GM12878 (cell line): ENCODE measurements at regions not wholly inside any gene's neighbourhood (a gene's known extent, or its start where the extent isn't known, plus 50 kb on each side); places are given as distances from the start of the nearest gene placed in this dataset.

Source experiments
- ATAC-seq: fragments of 200-7000 bp; cut with Tn5 transposase; 3 replicates; pipeline ENCODE4 v1.9.1; 2020; ENCODE audit warnings: mild to moderate bottlenecking, moderate library complexity
- BruUV-seq: library from RNA; stranded (reverse); fragments of 400-500 nt; replicated peaks from 2 replicates; lab custom pipeline; 2021; lab: Mats Ljungman, UMichigan
- CTCF ChIA-PET: fragments of 300-600 bp; sonication (Branson Sonifier 250); formaldehyde crosslinking; extraction: SDS; loops from one replicate; lab custom pipeline; 2021; ENCODE audit warnings: inconsistent platforms; lab: Yijun Ruan, JAX
- POLR2A ChIA-PET: fragments of 350-600 bp; formaldehyde crosslinking; extraction: SDS; loops from one replicate; lab custom pipeline; 2021; ENCODE audit warnings: inconsistent platforms; lab: Charles Lee
- RAD21 ChIA-PET: fragments of 300-600 bp; sonication (Branson Sonifier 250); formaldehyde crosslinking; loops from one replicate; lab custom pipeline; 2023; ENCODE audit warnings: antibody characterized with exemption; ENCODE audit not compliant: unreplicated experiment; lab: Charles Lee
- SMC1A ChIA-PET: fragments of 300-600 bp; sonication (Branson Sonifier 250); formaldehyde crosslinking; loops from one replicate; lab custom pipeline; 2023; ENCODE audit not compliant: unreplicated experiment, uncharacterized antibody; lab: Charles Lee
- DNase-seq: peaks from one replicate; pipeline ENCODE4 v3.0.0-alpha.2; 2011; ENCODE audit warnings: low read depth, low spot score
- FAIRE-seq: peaks from 3 replicates; lab custom pipeline; 2011; peaks lifted over from hg19 to GRCh38; lab: Jason Lieb, UNC
- H2AFZ ChIP-seq: 2 replicates; pipeline ENCODE4 v1.6.0; 2011; ENCODE audit warnings: low read depth, low read length, control low read depth; ENCODE audit not compliant: control insufficient read depth
- H3K27ac ChIP-seq: 2 replicates; pipeline ENCODE4 v1.5.1; 2011; ENCODE audit warnings: control low read depth; ENCODE audit not compliant: control insufficient read depth, insufficient read depth
- H3K27me3 ChIP-seq, 2 experiments: replicated peaks in 1 of 2; 2 replicates each; pipeline versions ENCODE4 v1.6.0 to v1.6.1; 2011; ENCODE audit warnings: low read length in 1 of 2; ENCODE audit not compliant: control insufficient read depth in 2 of 2, insufficient read depth in 2 of 2
- H3K36me3 ChIP-seq, 2 experiments: 2 replicates each; pipeline ENCODE4 v1.5.1; 2011; ENCODE audit warnings: low read length in 1 of 2; ENCODE audit not compliant: control insufficient read depth in 2 of 2, insufficient read depth in 2 of 2
- H3K4me1 ChIP-seq: 2 replicates; pipeline ENCODE4 v1.6.1; 2011; ENCODE audit warnings: mild to moderate bottlenecking, low read length, moderate library complexity, mixed read lengths; ENCODE audit not compliant: control insufficient read depth, insufficient read depth
- H3K4me2 ChIP-seq: 2 replicates; pipeline ENCODE4 v1.6.0; 2011; ENCODE audit warnings: control low read depth; ENCODE audit not compliant: control insufficient read depth, insufficient read depth
- H3K4me3 ChIP-seq: fragments of 200-600 bp; sonication (generic); 2 replicates; pipeline ENCODE4 v1.5.1; 2016
- H3K79me2 ChIP-seq: 2 replicates; pipeline ENCODE4 v1.6.0; 2011; ENCODE audit warnings: low read length; ENCODE audit not compliant: control insufficient read depth, insufficient read depth
- H3K9ac ChIP-seq: 2 replicates; pipeline ENCODE4 v1.8.0; 2011; ENCODE audit warnings: low read length, control low read depth, mixed read lengths; ENCODE audit not compliant: control insufficient read depth, insufficient read depth
- H3K9me3 ChIP-seq: replicated peaks from 3 replicates; pipeline ENCODE4 v1.5.1; 2011; ENCODE audit warnings: mild to moderate bottlenecking, low read length; ENCODE audit not compliant: control insufficient read depth, insufficient read depth
- H4K20me1 ChIP-seq: 2 replicates; pipeline ENCODE4 v1.6.0; 2011; ENCODE audit not compliant: control insufficient read depth, insufficient read depth
- CBX5 ChIP-seq: sonication (generic); IDR thresholded peaks from 2 replicates; pipeline ENCODE4 v1.6.1; 2016; ENCODE audit warnings: low read depth, moderate library complexity, mild to moderate bottlenecking, inconsistent platforms
- PBX3 ChIP-seq: IDR thresholded peaks from 2 replicates; pipeline ENCODE4 v1.6.1; 2011; ENCODE audit warnings: mild to moderate bottlenecking, low read depth, low read length, moderate library complexity; ENCODE audit not compliant: insufficient replicate concordance
- PML ChIP-seq: IDR thresholded peaks from 2 replicates; pipeline ENCODE4 v1.6.1; 2012; ENCODE audit warnings: low read length, inconsistent platforms
- RELB ChIP-seq: fragments of 450-650 bp; IDR thresholded peaks from 2 replicates; pipeline ENCODE4 v1.6.1; 2017; ENCODE audit warnings: low read depth, mild to moderate bottlenecking, moderate library complexity
- WGBS: methylation state at CpG from one replicate; pipeline ENCODE4 v1.1.6; 2016; ENCODE audit warnings: low lambda C conversion rate; ENCODE audit not compliant: insufficient replicate concordance, insufficient coverage; ENCODE audit errors: missing lambda C conversion rate; 5-methylcytosine and 5-hydroxymethylcytosine counted together
- in situ Hi-C: fragments of 300-500 bp; cut with MboI; formaldehyde crosslinking; loops from 9 replicates; pipeline ENCODE4 v1.14.3; 2018; ENCODE audit warnings: mixed read lengths
- intact Hi-C: fragments of 100-400 bp; cut with micrococcal nuclease; formaldehyde crosslinking; loops from one replicate; pipeline ENCODE4 v1.14.2; 2022; ENCODE audit not compliant: unreplicated experiment
- TF ChIP-seq, protein P1 (sequence below): fragments of 450-650 bp; formaldehyde crosslinking; IDR thresholded peaks from 2 replicates; pipeline ENCODE4 v1.4.0; 2020; ENCODE audit warnings: mild to moderate bottlenecking, moderate library complexity
- TF ChIP-seq, protein P2 (sequence below), 3 experiments: IDR thresholded peaks in 2 of 3; conservative IDR thresholded peaks in 1 of 3; 2 replicates each; pipeline ENCODE4 v1.5.1; 2011; ENCODE audit warnings: low read depth in 3 of 3, low read length in 3 of 3, mild to moderate bottlenecking in 3 of 3, control low read depth in 2 of 3, moderate library complexity in 2 of 3, inconsistent platforms in 1 of 3, mixed read lengths in 1 of 3; ENCODE audit not compliant: control insufficient read depth in 2 of 3, insufficient read depth in 1 of 3; ENCODE audit errors: extremely low read depth in 1 of 3

DNA sequence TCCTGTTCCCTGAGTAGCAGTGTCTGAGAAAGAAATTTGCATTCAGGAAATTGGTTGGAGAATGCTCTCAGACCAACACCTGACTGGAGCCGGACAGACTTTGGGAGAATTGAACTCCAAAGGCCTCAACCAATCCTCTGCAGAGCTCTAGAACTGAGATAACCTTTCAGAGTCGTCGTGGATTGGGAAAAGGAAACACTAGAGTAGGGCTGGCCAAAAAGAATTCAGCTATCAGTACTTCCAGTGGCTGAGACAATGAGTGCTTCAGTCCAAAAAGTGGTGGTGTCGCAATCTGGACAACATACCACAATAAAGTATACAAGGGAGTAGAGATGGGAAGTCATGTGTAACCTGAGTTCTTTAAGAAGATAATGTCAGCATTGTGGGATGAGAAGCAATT lies 377.1 kb downstream of the SLC16A7 start (continued):
- TF ChIP-seq, protein P1, sequence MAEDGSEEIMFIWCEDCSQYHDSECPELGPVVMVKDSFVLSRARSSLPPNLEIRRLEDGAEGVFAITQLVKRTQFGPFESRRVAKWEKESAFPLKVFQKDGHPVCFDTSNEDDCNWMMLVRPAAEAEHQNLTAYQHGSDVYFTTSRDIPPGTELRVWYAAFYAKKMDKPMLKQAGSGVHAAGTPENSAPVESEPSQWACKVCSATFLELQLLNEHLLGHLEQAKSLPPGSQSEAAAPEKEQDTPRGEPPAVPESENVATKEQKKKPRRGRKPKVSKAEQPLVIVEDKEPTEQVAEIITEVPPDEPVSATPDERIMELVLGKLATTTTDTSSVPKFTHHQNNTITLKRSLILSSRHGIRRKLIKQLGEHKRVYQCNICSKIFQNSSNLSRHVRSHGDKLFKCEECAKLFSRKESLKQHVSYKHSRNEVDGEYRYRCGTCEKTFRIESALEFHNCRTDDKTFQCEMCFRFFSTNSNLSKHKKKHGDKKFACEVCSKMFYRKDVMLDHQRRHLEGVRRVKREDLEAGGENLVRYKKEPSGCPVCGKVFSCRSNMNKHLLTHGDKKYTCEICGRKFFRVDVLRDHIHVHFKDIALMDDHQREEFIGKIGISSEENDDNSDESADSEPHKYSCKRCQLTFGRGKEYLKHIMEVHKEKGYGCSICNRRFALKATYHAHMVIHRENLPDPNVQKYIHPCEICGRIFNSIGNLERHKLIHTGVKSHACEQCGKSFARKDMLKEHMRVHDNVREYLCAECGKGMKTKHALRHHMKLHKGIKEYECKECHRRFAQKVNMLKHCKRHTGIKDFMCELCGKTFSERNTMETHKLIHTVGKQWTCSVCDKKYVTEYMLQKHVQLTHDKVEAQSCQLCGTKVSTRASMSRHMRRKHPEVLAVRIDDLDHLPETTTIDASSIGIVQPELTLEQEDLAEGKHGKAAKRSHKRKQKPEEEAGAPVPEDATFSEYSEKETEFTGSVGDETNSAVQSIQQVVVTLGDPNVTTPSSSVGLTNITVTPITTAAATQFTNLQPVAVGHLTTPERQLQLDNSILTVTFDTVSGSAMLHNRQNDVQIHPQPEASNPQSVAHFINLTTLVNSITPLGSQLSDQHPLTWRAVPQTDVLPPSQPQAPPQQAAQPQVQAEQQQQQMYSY = no peak
- TF ChIP-seq PBX3 = no peak

GRCh38 chr12:59973515-59973914 lies 377.7 kb downstream of the SLC16A7 start:
- Histone ChIP-seq H3K4me1 (no peaks in the 10 kb centered on the region), H3K36me3 (no peaks in the 10 kb centered on the region), H3K4me2 (no peak overlapping the region), H3K9ac (no peak overlapping the region), H3K79me2 (no peaks in the 10 kb centered on the region), H3K27me3 (no peaks in the 10 kb centered on the region), H4K20me1 (no peaks in the 10 kb centered on the region), H3K9me3 (no peaks in the 10 kb centered on the region), H3K4me3 (no peak overlapping the region), H3K27ac (no peak overlapping the region), H2AFZ (no peak overlapping the region)
- DNase-seq (no peak), ATAC-seq (no peak), FAIRE-seq (no peak)
- CTCF ChIA-PET = no interaction called here
- in situ Hi-C loops (no loop called here), intact Hi-C loops (no loop called here)
- no peak for TF ChIP-seq RELB
- no peak for TF ChIP-seq PML
- TF ChIP-seq CBX5 = no peak
- TF ChIP-seq, protein P2, sequence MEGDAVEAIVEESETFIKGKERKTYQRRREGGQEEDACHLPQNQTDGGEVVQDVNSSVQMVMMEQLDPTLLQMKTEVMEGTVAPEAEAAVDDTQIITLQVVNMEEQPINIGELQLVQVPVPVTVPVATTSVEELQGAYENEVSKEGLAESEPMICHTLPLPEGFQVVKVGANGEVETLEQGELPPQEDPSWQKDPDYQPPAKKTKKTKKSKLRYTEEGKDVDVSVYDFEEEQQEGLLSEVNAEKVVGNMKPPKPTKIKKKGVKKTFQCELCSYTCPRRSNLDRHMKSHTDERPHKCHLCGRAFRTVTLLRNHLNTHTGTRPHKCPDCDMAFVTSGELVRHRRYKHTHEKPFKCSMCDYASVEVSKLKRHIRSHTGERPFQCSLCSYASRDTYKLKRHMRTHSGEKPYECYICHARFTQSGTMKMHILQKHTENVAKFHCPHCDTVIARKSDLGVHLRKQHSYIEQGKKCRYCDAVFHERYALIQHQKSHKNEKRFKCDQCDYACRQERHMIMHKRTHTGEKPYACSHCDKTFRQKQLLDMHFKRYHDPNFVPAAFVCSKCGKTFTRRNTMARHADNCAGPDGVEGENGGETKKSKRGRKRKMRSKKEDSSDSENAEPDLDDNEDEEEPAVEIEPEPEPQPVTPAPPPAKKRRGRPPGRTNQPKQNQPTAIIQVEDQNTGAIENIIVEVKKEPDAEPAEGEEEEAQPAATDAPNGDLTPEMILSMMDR (IDR thresholded peaks at IDR 0.05 in 2 of 3, conservative IDR thresholded peaks at IDR 0.05 in 1 of 3; ENCODE audit: control insufficient read depth in 2 of 3, extremely low read depth in 1 of 3, insufficient read depth in 1 of 3, low read depth in 3 of 3, low read length in 3 of 3) = no peak
- 0% methylated on average over 2 of the region's 2 CpGs for WGBS
- BruUV-seq = no TSS peak
- RAD21 ChIA-PET = no interaction called here
- SMC1A ChIA-PET = no interaction called here
- POLR2A ChIA-PET = no interaction called here
